IMR-90 (cell line): ENCODE measurements at regions not wholly inside any gene's neighbourhood (a gene's known extent, or its start where the extent isn't known, plus 50 kb on each side); places are given as distances from the start of the nearest gene placed in this dataset.

ENCODE experiments used
- ATAC-seq: fragments of 200-7000 bp; cut with Tn5 transposase; 2 replicates; pipeline ENCODE4 v1.9.1; 2020; ENCODE audit warnings: low read depth, mild to moderate bottlenecking, moderate library complexity
- BruUV-seq: library from RNA; stranded (reverse); fragments of 400-500 nt; replicated peaks from 2 replicates; lab custom pipeline; 2021; lab: Mats Ljungman, UMichigan
- CTCF ChIA-PET: fragments of 300-600 bp; formaldehyde crosslinking; extraction: SDS; loops from one replicate; lab custom pipeline; 2021; ENCODE audit warnings: antibody characterized with exemption; lab: Yijun Ruan, JAX
- POLR2A ChIA-PET: fragments of 300-600 bp; sonication (Branson Sonifier 250); formaldehyde crosslinking; loops from one replicate; lab custom pipeline; 2022; ENCODE audit warnings: antibody characterized with exemption; ENCODE audit not compliant: unreplicated experiment; lab: Charles Lee
- DNase-seq: peaks from one replicate; pipeline ENCODE4 v3.0.0; 2013
- H2AFZ ChIP-seq: replicated peaks from 2 replicates; pipeline ENCODE3; 2013; ENCODE audit warnings: low read length, mild to moderate bottlenecking; ENCODE audit not compliant: poor library complexity
- H2AK5ac ChIP-seq: 2 replicates; pipeline ENCODE4 v1.6.1; 2013; ENCODE audit warnings: low read depth, low read length, inconsistent platforms
- H2AK9ac ChIP-seq: replicated peaks from 2 replicates; pipeline ENCODE3; 2013; ENCODE audit warnings: mild to moderate bottlenecking, low read depth, low read length, moderate library complexity; ENCODE audit not compliant: poor library complexity
- H2BK120ac ChIP-seq: 2 replicates; pipeline ENCODE4 v1.6.1; 2013; ENCODE audit warnings: low read depth, low read length, inconsistent platforms
- H2BK15ac ChIP-seq: 3 replicates; pipeline ENCODE4 v1.6.1; 2013; ENCODE audit warnings: low read depth, low read length, inconsistent platforms
- H2BK20ac ChIP-seq: 2 replicates; pipeline ENCODE4 v1.6.1; 2013; ENCODE audit warnings: low read depth, mild to moderate bottlenecking, inconsistent platforms, low read length, moderate library complexity
- H2BK5ac ChIP-seq: 2 replicates; pipeline ENCODE4 v1.6.1; 2013; ENCODE audit warnings: mild to moderate bottlenecking, low read depth, low read length, inconsistent platforms; ENCODE audit not compliant: poor library complexity, severe bottlenecking
- H3K14ac ChIP-seq: replicated peaks from 2 replicates; pipeline ENCODE4 v1.6.1; 2013; ENCODE audit warnings: low read depth, low read length, inconsistent platforms
- H3K18ac ChIP-seq: 2 replicates; pipeline ENCODE4 v1.6.1; 2013; ENCODE audit warnings: low read depth, low read length, control low read depth
- H3K23ac ChIP-seq: 2 replicates; pipeline ENCODE4 v1.6.1; 2013; ENCODE audit warnings: low read depth, low read length, inconsistent platforms
- H3K27ac ChIP-seq: 2 replicates; pipeline ENCODE4 v1.5.1; 2013; ENCODE audit warnings: mild to moderate bottlenecking, control low read depth, low read length; ENCODE audit not compliant: insufficient read depth
- H3K27me3 ChIP-seq: 2 replicates; pipeline ENCODE4 v1.6.1; 2013; ENCODE audit warnings: low read length; ENCODE audit not compliant: control insufficient read depth, insufficient read depth
- H3K36me3 ChIP-seq: 2 replicates; pipeline ENCODE4 v1.6.1; 2013; ENCODE audit warnings: low read length, mixed read lengths; ENCODE audit not compliant: control insufficient read depth, insufficient read depth
- H3K4ac ChIP-seq: 2 replicates; pipeline ENCODE4 v1.6.1; 2013; ENCODE audit warnings: low read depth, low read length, inconsistent platforms
- H3K4me1 ChIP-seq: 2 replicates; pipeline ENCODE4 v1.6.1; 2013; ENCODE audit warnings: low read length, mixed read lengths; ENCODE audit not compliant: control insufficient read depth, insufficient read depth
- H3K4me2 ChIP-seq: 2 replicates; pipeline ENCODE4 v1.6.1; 2013; ENCODE audit warnings: low read depth, mild to moderate bottlenecking, control low read depth, low read length, moderate library complexity
- H3K4me3 ChIP-seq: 2 replicates; pipeline ENCODE4 v1.5.1; 2013; ENCODE audit warnings: low read depth, mild to moderate bottlenecking, control low read depth, low read length, moderate library complexity; ENCODE audit not compliant: insufficient read depth
- H3K56ac ChIP-seq: 2 replicates; pipeline ENCODE4 v1.6.1; 2013; ENCODE audit warnings: low read length, inconsistent platforms; ENCODE audit not compliant: insufficient read depth; ENCODE audit errors: extremely low read depth
- H3K79me1 ChIP-seq, 2 experiments: 2 replicates each; pipeline ENCODE4 v1.6.1; 2013; ENCODE audit warnings: low read length in 2 of 2, inconsistent platforms in 1 of 2, low read depth in 1 of 2
- H3K9ac ChIP-seq: 2 replicates; pipeline ENCODE4 v1.6.1; 2013; ENCODE audit warnings: low read depth, low read length, control low read depth
- H3K9me1 ChIP-seq: 2 replicates; pipeline ENCODE4 v1.6.1; 2013; ENCODE audit warnings: low read length, inconsistent platforms; ENCODE audit not compliant: insufficient read depth
- H3K9me3 ChIP-seq: 2 replicates; pipeline ENCODE4 v1.6.1; 2013; ENCODE audit warnings: low read length; ENCODE audit not compliant: control insufficient read depth, insufficient read depth
- H4K20me1 ChIP-seq: 2 replicates; pipeline ENCODE4 v1.6.1; 2013; ENCODE audit warnings: low read length, inconsistent platforms; ENCODE audit not compliant: insufficient read depth
- H4K5ac ChIP-seq: 2 replicates; pipeline ENCODE4 v1.6.1; 2013; ENCODE audit warnings: mild to moderate bottlenecking, low read depth, low read length, control low read depth
- H4K8ac ChIP-seq, 2 experiments: 2 replicates each; pipeline ENCODE4 v1.6.1; 2013; ENCODE audit warnings: low read depth in 2 of 2, low read length in 2 of 2, control low read depth in 1 of 2, inconsistent platforms in 1 of 2
- H4K91ac ChIP-seq: 2 replicates; pipeline ENCODE4 v1.6.1; 2013; ENCODE audit warnings: low read depth, low read length, inconsistent platforms; ENCODE audit not compliant: insufficient read depth
- MAZ ChIP-seq: IDR thresholded peaks from 2 replicates; pipeline ENCODE4 v1.6.1; 2012; ENCODE audit warnings: low read depth, mild to moderate bottlenecking, low read length, improper control_type of control experiment, moderate library complexity, borderline replicate concordance
- RFX5 ChIP-seq: IDR thresholded peaks from 2 replicates; pipeline ENCODE4 v1.8.0; 2012; ENCODE audit warnings: low read depth, mild to moderate bottlenecking, low read length, moderate library complexity
- WGBS, 2 experiments: methylation state at CpG; one replicate each; pipeline versions ENCODE4 v1.1.5 to v1.1.7; 2013; ENCODE audit warnings: missing lambda C conversion rate in 2 of 2; ENCODE audit not compliant: insufficient read length in 1 of 2; ENCODE audit errors: extremely low coverage in 2 of 2; 5-methylcytosine and 5-hydroxymethylcytosine counted together
- dilution Hi-C: fragments of 300-500 bp; cut with HindIII; formaldehyde crosslinking; loops from one replicate; pipeline ENCODE4 v1.14.3; 2018; ENCODE audit warnings: low sequenced_read_pairs; ENCODE audit not compliant: unreplicated experiment
- in situ Hi-C: fragments of 300-500 bp; cut with MboI; formaldehyde crosslinking; loops from 3 replicates; pipeline ENCODE4 v1.14.3; 2019; ENCODE audit warnings: low sequenced_read_pairs, inconsistent platforms, mixed read lengths
- intact Hi-C: fragments of 100-400 bp; cut with micrococcal nuclease; formaldehyde crosslinking; loops from 2 replicates; pipeline ENCODE4 v1.10.0; 2022
- TF ChIP-seq, protein P1 (sequence below): fragments of 150-350 bp; IDR thresholded peaks from 2 replicates; pipeline ENCODE4 v1.6.1; 2016; ENCODE audit warnings: low read depth, mild to moderate bottlenecking, low read length, moderate library complexity, borderline replicate concordance

DNA sequence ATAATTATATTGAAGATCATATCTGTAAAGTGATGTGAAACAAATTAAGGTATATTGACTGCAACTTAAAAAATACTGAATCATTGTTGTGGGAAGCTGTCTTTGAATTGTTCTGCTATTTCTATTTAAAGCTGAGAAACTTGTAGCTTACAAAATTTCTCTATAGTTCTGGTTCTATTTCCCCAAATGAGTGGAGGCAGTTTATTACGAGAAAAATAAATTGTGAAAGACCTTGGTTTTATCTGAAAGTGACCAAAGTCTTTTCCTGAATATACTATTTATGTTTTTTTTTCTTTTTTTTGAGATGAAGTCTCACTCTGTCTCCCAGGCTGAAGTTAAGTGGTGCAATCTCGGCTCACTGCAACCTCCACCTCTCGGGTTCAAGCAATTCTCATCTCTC is 165.4 kb downstream of the SH3BGRL start:
- BruUV-seq: no TSS peak
- intact Hi-C loops: no loop called here

More for the DNA sequence above, 165.4 kb downstream of the SH3BGRL start:
- H4K91ac ChIP-seq: no peak overlapping the region
- H3K4me3 ChIP-seq: no peak overlapping the region
- no peak overlapping the region for H3K14ac ChIP-seq
- H2AFZ ChIP-seq: no peak overlapping the region
- H4K8ac ChIP-seq: no peak overlapping the region
- no peak overlapping the region for H2AK9ac ChIP-seq
- no peak overlapping the region for H3K18ac ChIP-seq
- H3K4ac ChIP-seq: no peak overlapping the region
- H3K36me3 ChIP-seq: no peaks in the 10 kb centered on the region
- H3K4me1 ChIP-seq: no peaks in the 10 kb centered on the region
- H3K79me1 ChIP-seq: no peaks in the 10 kb centered on the region
- TF ChIP-seq RFX5: no peak
- TF ChIP-seq, protein P1, sequence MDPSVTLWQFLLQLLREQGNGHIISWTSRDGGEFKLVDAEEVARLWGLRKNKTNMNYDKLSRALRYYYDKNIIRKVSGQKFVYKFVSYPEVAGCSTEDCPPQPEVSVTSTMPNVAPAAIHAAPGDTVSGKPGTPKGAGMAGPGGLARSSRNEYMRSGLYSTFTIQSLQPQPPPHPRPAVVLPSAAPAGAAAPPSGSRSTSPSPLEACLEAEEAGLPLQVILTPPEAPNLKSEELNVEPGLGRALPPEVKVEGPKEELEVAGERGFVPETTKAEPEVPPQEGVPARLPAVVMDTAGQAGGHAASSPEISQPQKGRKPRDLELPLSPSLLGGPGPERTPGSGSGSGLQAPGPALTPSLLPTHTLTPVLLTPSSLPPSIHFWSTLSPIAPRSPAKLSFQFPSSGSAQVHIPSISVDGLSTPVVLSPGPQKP: no peak
- TF ChIP-seq MAZ: no peak
- 80% methylated on average over 2 of the region's 3 CpGs; no CpG with 5 or more reads in 1 of the 2 experiments for WGBS, 2 experiments
- H2BK5ac ChIP-seq: no peak overlapping the region
- no peaks in the 10 kb centered on the region for H3K9me1 ChIP-seq
- H4K20me1 ChIP-seq: no peaks in the 10 kb centered on the region
- H3K9ac ChIP-seq: no peak overlapping the region
- H2BK20ac ChIP-seq: no peak overlapping the region
- H3K23ac ChIP-seq: no peak overlapping the region
- in situ Hi-C loops: loop anchor here (10.0 kb wide), 1 partner anchor 172 kb away; no protein-coding TSS in a partner anchor
- ATAC-seq (no peak), DNase-seq (no peak)
- no peaks in the 10 kb centered on the region; the same call in 1 of the 2 replicates for H3K27me3 ChIP-seq
- H2BK120ac ChIP-seq: no peak overlapping the region
- H3K9me3 ChIP-seq: no peaks in the 10 kb centered on the region
- H2BK15ac ChIP-seq: no peak overlapping the region
- H3K56ac ChIP-seq: no peak overlapping the region
- no peak overlapping the region for H4K5ac ChIP-seq
- ChIA-PET POLR2A (no interaction called here), CTCF (no interaction called here)
- no peak overlapping the region for H2AK5ac ChIP-seq
- no peak overlapping the region for H3K27ac ChIP-seq
- dilution Hi-C loops: no loop called here
- no peak overlapping the region for H3K4me2 ChIP-seq
